ENCODE measurements at regions not wholly inside any gene's neighbourhood (a gene's known extent, or its start where the extent isn't known, plus 50 kb on each side); places are given as distances from the start of the nearest gene placed in this dataset.

- TF ChIP-seq POLR2AphosphoS5 (IDR thresholded peaks at IDR 0.05; ENCODE audit: low read depth, low read length) (no peak), TAF1 (IDR thresholded peaks at IDR 0.05; ENCODE audit: borderline replicate concordance, insufficient read depth, low read length) (no peak)
Measured at GRCh38 chr13:21911646-21912298, 240.9 kb downstream of the FGF9 start.
